ENCODE measurements at regions not wholly inside any gene's neighbourhood (a gene's known extent, or its start where the extent isn't known, plus 50 kb on each side); places are given as distances from the start of the nearest gene placed in this dataset.
A peak's percentile ranks its signal among the peaks of the same experiment; 100 is the strongest.

GRCh38 chr3:159846255-159846654 is 142.4 kb upstream of the IL12A start:
- Histone ChIP-seq H3K9me3 (no peaks in the 10 kb centered on the region), H3K4me3 (no peak overlapping the region), H3K27me3 (no peaks in the 10 kb centered on the region), H3K36me3 (no peaks in the 10 kb centered on the region)
- no peak for DNase-seq

- no peaks in the 10 kb centered on the region for H3K36me3 ChIP-seq
- no peaks in the 10 kb centered on the region for H3K9me3 ChIP-seq
- no peak overlapping the region for H3K4me3 ChIP-seq
- DNase-seq, result peak; percentile 80
- H3K27me3 ChIP-seq, result no peaks in the 10 kb centered on the region
Observed at GRCh38 chr3:159848348-159849118, 140.1 kb upstream of the IL12A start.

- no peaks in the 10 kb centered on the region for H3K36me3 ChIP-seq
- no peak for DNase-seq
- no peak overlapping the region for H3K4me3 ChIP-seq
- no peaks in the 10 kb centered on the region for H3K27me3 ChIP-seq
- H3K9me3 ChIP-seq, result no peaks in the 10 kb centered on the region
Observed at GRCh38 chr3:159850481-159850880, 138.2 kb upstream of the IL12A start.

GRCh38 chr3:159852266-159852665 is 136.4 kb upstream of the IL12A start:
- H3K4me3 ChIP-seq, result no peak overlapping the region
- H3K27me3 ChIP-seq, result no peaks in the 10 kb centered on the region

GRCh38 chr3:159852821-159853505 is 135.7 kb upstream of the IL12A start:
- H3K27me3 ChIP-seq, result no peaks in the 10 kb centered on the region
- no peaks in the 10 kb centered on the region for H3K9me3 ChIP-seq
- peak overlapping the region; percentile 3; the same call in 1 of the 2 replicates for H3K4me3 ChIP-seq
- peak; percentile 67 for DNase-seq
- H3K36me3 ChIP-seq, result no peaks in the 10 kb centered on the region

More at GRCh38 chr3:159852266-159852665, 136.4 kb upstream of the IL12A start:
- no peak for DNase-seq
- H3K36me3 ChIP-seq, result no peaks in the 10 kb centered on the region
- no peaks in the 10 kb centered on the region for H3K9me3 ChIP-seq

- Histone ChIP-seq H3K36me3 (no peaks in the 10 kb centered on the region), H3K9me3 (no peaks in the 10 kb centered on the region), H3K4me3 (no peak overlapping the region), H3K27me3 (no peaks in the 10 kb centered on the region)
- DNase-seq, result no peak
Observed at GRCh38 chr3:159853506-159853864, 135.2 kb upstream of the IL12A start.

- H3K4me3 ChIP-seq, result no peak overlapping the region
- DNase-seq, result peak; percentile 71
- H3K27me3 ChIP-seq, result no peaks in the 10 kb centered on the region
- no peaks in the 10 kb centered on the region for H3K36me3 ChIP-seq
- no peaks in the 10 kb centered on the region for H3K9me3 ChIP-seq
Observed at GRCh38 chr3:159854500-159855124, 134.0 kb upstream of the IL12A start.

GRCh38 chr3:159855599-159856346 is 132.9 kb upstream of the IL12A start:
- DNase-seq, result no peak
- Histone ChIP-seq H3K27me3 (no peaks in the 10 kb centered on the region), H3K4me3 (no peak overlapping the region), H3K9me3 (no peaks in the 10 kb centered on the region), H3K36me3 (no peaks in the 10 kb centered on the region)

- Histone ChIP-seq H3K9me3 (no peaks in the 10 kb centered on the region), H3K4me3 (no peak overlapping the region), H3K36me3 (no peaks in the 10 kb centered on the region), H3K27me3 (no peaks in the 10 kb centered on the region)
- DNase-seq, result no peak
Observed at GRCh38 chr3:159856590-159857104, 132.0 kb upstream of the IL12A start.

- Histone ChIP-seq H3K9me3 (no peaks in the 10 kb centered on the region), H3K27me3 (no peaks in the 10 kb centered on the region), H3K36me3 (no peaks in the 10 kb centered on the region), H3K4me3 (no peak overlapping the region)
- DNase-seq, result no peak
Observed at GRCh38 chr3:159857840-159858239, 130.8 kb upstream of the IL12A start.

GRCh38 chr3:159858650-159859049 is 130.0 kb upstream of the IL12A start:
- Histone ChIP-seq H3K4me3 (no peak overlapping the region), H3K36me3 (no peaks in the 10 kb centered on the region), H3K9me3 (no peaks in the 10 kb centered on the region), H3K27me3 (no peaks in the 10 kb centered on the region)
- DNase-seq, result no peak

- Histone ChIP-seq H3K36me3 (no peaks in the 10 kb centered on the region), H3K4me3 (no peak overlapping the region), H3K9me3 (no peaks in the 10 kb centered on the region), H3K27me3 (no peaks in the 10 kb centered on the region)
- no peak for DNase-seq
Observed at GRCh38 chr3:159859424-159859823, 129.2 kb upstream of the IL12A start.

- no peak overlapping the region for H3K4me3 ChIP-seq
- no peaks in the 10 kb centered on the region for H3K27me3 ChIP-seq
- H3K9me3 ChIP-seq, result no peaks in the 10 kb centered on the region
- DNase-seq, result no peak
- H3K36me3 ChIP-seq, result no peaks in the 10 kb centered on the region
Observed at GRCh38 chr3:159859836-159860235, 128.8 kb upstream of the IL12A start.

GRCh38 chr3:159860269-159861116 is 128.1 kb upstream of the IL12A start:
- no peaks in the 10 kb centered on the region for H3K27me3 ChIP-seq
- no peaks in the 10 kb centered on the region for H3K9me3 ChIP-seq
- H3K36me3 ChIP-seq, result no peaks in the 10 kb centered on the region
- no peak for DNase-seq
- no peak overlapping the region for H3K4me3 ChIP-seq

- Histone ChIP-seq H3K27me3 (no peaks in the 10 kb centered on the region), H3K36me3 (no peaks in the 10 kb centered on the region), H3K9me3 (no peaks in the 10 kb centered on the region), H3K4me3 (no peak overlapping the region)
- DNase-seq, result no peak
Observed at GRCh38 chr3:159861369-159861987, 127.2 kb upstream of the IL12A start.

Measured in MG63 (cell line).